NCI-H345 treated with DMSO at 0.1 percent for 48 hours (cell line): ENCODE measurements at regions not wholly inside any gene's neighbourhood (a gene's known extent, or its start where the extent isn't known, plus 50 kb on each side); places are given as distances from the start of the nearest gene placed in this dataset.

Experiments
- DNase-seq: peaks from one replicate; lab custom pipeline; 2025; ENCODE audit not compliant: unreplicated experiment; lab: John Stamatoyannopoulos, UW

GRCh38 chr10:78759456-78760120 lies 309.2 kb upstream of the ZMIZ1 start:
- no peak for DNase-seq

GRCh38 chr10:78760463-78761310 lies 308.1 kb upstream of the ZMIZ1 start:
- no peak for DNase-seq

- no peak for DNase-seq
Measured at GRCh38 chr10:78761311-78761781, 307.4 kb upstream of the ZMIZ1 start.

GRCh38 chr10:78762086-78762630 lies 306.6 kb upstream of the ZMIZ1 start:
- DNase-seq = no peak

- DNase-seq = no peak
Measured at GRCh38 chr10:78763234-78763633, 305.5 kb upstream of the ZMIZ1 start.

- no peak for DNase-seq
Measured at GRCh38 chr10:78763651-78764395, 304.9 kb upstream of the ZMIZ1 start.

- DNase-seq = no peak
Measured at GRCh38 chr10:78764436-78764835, 304.3 kb upstream of the ZMIZ1 start.

- DNase-seq = no peak
Measured at GRCh38 chr10:78764846-78765430, 303.8 kb upstream of the ZMIZ1 start.

GRCh38 chr10:78765726-78766335 lies 302.9 kb upstream of the ZMIZ1 start:
- no peak for DNase-seq

GRCh38 chr10:78766603-78767002 lies 302.2 kb upstream of the ZMIZ1 start:
- DNase-seq = no peak

GRCh38 chr10:78768041-78768835 lies 300.5 kb upstream of the ZMIZ1 start:
- no peak for DNase-seq

GRCh38 chr10:78768876-78769275 lies 299.9 kb upstream of the ZMIZ1 start:
- DNase-seq = no peak

- DNase-seq = no peak
Measured at GRCh38 chr10:78769526-78769925, 299.2 kb upstream of the ZMIZ1 start.

GRCh38 chr10:78770167-78771090 lies 298.3 kb upstream of the ZMIZ1 start:
- no peak for DNase-seq

- no peak for DNase-seq
Measured at GRCh38 chr10:78771260-78771659, 297.5 kb upstream of the ZMIZ1 start.

- no peak for DNase-seq
Measured at GRCh38 chr10:78771808-78772455, 296.8 kb upstream of the ZMIZ1 start.

GRCh38 chr10:78772486-78772885 lies 296.3 kb upstream of the ZMIZ1 start:
- no peak for DNase-seq

GRCh38 chr10:78772986-78773530 lies 295.7 kb upstream of the ZMIZ1 start:
- DNase-seq = no peak
